ENCODE measurements at regions not wholly inside any gene's neighbourhood (a gene's known extent, or its start where the extent isn't known, plus 50 kb on each side); places are given as distances from the start of the nearest gene placed in this dataset.

- TF ChIP-seq CSRNP3 (CRISPR knock-in tag; IDR thresholded peaks at IDR 0.05) (no peak), ARNTL (CRISPR knock-in tag; IDR thresholded peaks at IDR 0.05; ENCODE audit: borderline replicate concordance, low read depth) (no peak), PATZ1 (CRISPR knock-in tag; IDR thresholded peaks at IDR 0.05; ENCODE audit: borderline replicate concordance) (no peak), TCF4 (CRISPR knock-in tag; IDR thresholded peaks at IDR 0.05; ENCODE audit: borderline replicate concordance) (no peak), ZC3H10 (CRISPR knock-in tag; IDR thresholded peaks at IDR 0.05) (no peak), POU6F1 (CRISPR knock-in tag; IDR thresholded peaks at IDR 0.05; ENCODE audit: borderline replicate concordance, low read depth) (no peak), ZNF565 (CRISPR knock-in tag; conservative IDR thresholded peaks at IDR 0.05; ENCODE audit: low read depth) (no peak), PPARA (CRISPR knock-in tag; IDR thresholded peaks at IDR 0.05; ENCODE audit: borderline replicate concordance) (no peak)
These were observed 94.9 kb upstream of the GEMIN8 start (continued) for GRCh38 chrX:14124562-14124961.

GRCh38 chrX:14095702-14096101 is 66.0 kb upstream of the GEMIN8 start:
- peak; percentile 100 for ATAC-seq

GRCh38 chrX:14094191-14094590 is 64.5 kb upstream of the GEMIN8 start:
- no peak for ATAC-seq
- TF ChIP-seq CREB5 (CRISPR knock-in tag; IDR thresholded peaks at IDR 0.05; ENCODE audit: low read depth) = no peak
- TF ChIP-seq ZFP30 (CRISPR knock-in tag; IDR thresholded peaks at IDR 0.05) = no peak
- TF ChIP-seq ARNTL (CRISPR knock-in tag; IDR thresholded peaks at IDR 0.05; ENCODE audit: borderline replicate concordance, low read depth) = no peak
- no peak for TF ChIP-seq ZFP3 (CRISPR knock-in tag; IDR thresholded peaks at IDR 0.05)
- TF ChIP-seq ESRRG (CRISPR knock-in tag; IDR thresholded peaks at IDR 0.05) = no peak
- TF ChIP-seq ZC3H10 (CRISPR knock-in tag; IDR thresholded peaks at IDR 0.05) = no peak
- no peak for TF ChIP-seq CSRNP3 (CRISPR knock-in tag; IDR thresholded peaks at IDR 0.05)

More at GRCh38 chrX:14095702-14096101, 66.0 kb upstream of the GEMIN8 start:
- TF ChIP-seq ZC3H10 (CRISPR knock-in tag; IDR thresholded peaks at IDR 0.05) = no peak
- no peak for TF ChIP-seq TCF4 (CRISPR knock-in tag; IDR thresholded peaks at IDR 0.05; ENCODE audit: borderline replicate concordance)
- TF ChIP-seq CREB5 (CRISPR knock-in tag; IDR thresholded peaks at IDR 0.05; ENCODE audit: low read depth) = no peak
- no peak for TF ChIP-seq ESRRG (CRISPR knock-in tag; IDR thresholded peaks at IDR 0.05)
- TF ChIP-seq ZNF70 (CRISPR knock-in tag; IDR thresholded peaks at IDR 0.05) = no peak
- no peak for TF ChIP-seq PPARA (CRISPR knock-in tag; IDR thresholded peaks at IDR 0.05; ENCODE audit: borderline replicate concordance)
- TF ChIP-seq ISL1 (CRISPR knock-in tag; IDR thresholded peaks at IDR 0.05) = no peak
- TF ChIP-seq OSR1 (CRISPR knock-in tag; IDR thresholded peaks at IDR 0.05) = no peak
- no peak for TF ChIP-seq ZNF8 (CRISPR knock-in tag; IDR thresholded peaks at IDR 0.05)
- TF ChIP-seq GLIS3 (CRISPR knock-in tag; IDR thresholded peaks at IDR 0.05) = no peak
- TF ChIP-seq TSHZ2 (CRISPR knock-in tag; IDR thresholded peaks at IDR 0.05) = no peak
- no peak for TF ChIP-seq CSDC2 (CRISPR knock-in tag; IDR thresholded peaks at IDR 0.05)
- no peak for TF ChIP-seq ARNTL (CRISPR knock-in tag; IDR thresholded peaks at IDR 0.05; ENCODE audit: borderline replicate concordance, low read depth)
- no peak for TF ChIP-seq BACH2 (CRISPR knock-in tag; IDR thresholded peaks at IDR 0.05; ENCODE audit: borderline replicate concordance)
